ENCODE measurements at regions not wholly inside any gene's neighbourhood (a gene's known extent, or its start where the extent isn't known, plus 50 kb on each side); places are given as distances from the start of the nearest gene placed in this dataset.

GRCh38 chr5:128644863-128645262 is 106.8 kb upstream of the FBN2 start:
- ATAC-seq (ENCODE audit: low read depth) (peak; percentile 84), DNase-seq (peak; percentile 96)
- dilution Hi-C loops (cut with HindIII; ENCODE audit: low sequenced_read_pairs, unreplicated experiment) (no loop called here), in situ Hi-C loops (cut with MboI; ENCODE audit: low sequenced_read_pairs) (no loop called here), intact Hi-C loops (cut with micrococcal nuclease) (loop anchor here (10.0 kb wide), 1 partner anchor 110 kb away; the partner anchor contains the start of gene FBN2)
- Histone ChIP-seq H2BK5ac (ENCODE audit: low read depth, low read length, poor library complexity, severe bottlenecking) (peak overlapping the region; percentile 94), H3K36me3 (ENCODE audit: control insufficient read depth, insufficient read depth, low read length) (no peaks in the 10 kb centered on the region), H3K4me2 (ENCODE audit: low read depth, low read length) (peak overlapping the region; percentile 49), H3K4ac (ENCODE audit: low read depth, low read length) (0 out of 2 replicates have a peak overlapping the region, but pooled peaks have one; percentile 42), H3K9me1 (ENCODE audit: insufficient read depth, low read length) (no peaks in the 10 kb centered on the region), H3K27ac (ENCODE audit: insufficient read depth, low read length) (peak overlapping the region; percentile 57; the same call in 1 of the 2 replicates), H4K91ac (ENCODE audit: insufficient read depth, low read depth, low read length) (peak overlapping the region; percentile 26; the same call in 1 of the 2 replicates), H3K4me3 (ENCODE audit: insufficient read depth, low read depth, low read length) (no peak overlapping the region), H3K4me1 (ENCODE audit: control insufficient read depth, insufficient read depth, low read length) (peaks cover 2% of the 10 kb centered on the region; the same call in 1 of the 2 replicates), H3K18ac (ENCODE audit: low read depth, low read length) (0 out of 2 replicates have a peak overlapping the region, but pooled peaks have one; percentile 1), H2BK15ac (ENCODE audit: low read depth, low read length) (no peak overlapping the region), H4K5ac (ENCODE audit: low read depth, low read length) (no peak overlapping the region), H3K79me1 (ENCODE audit: low read depth in 1 of 2, low read length in 2 of 2) (no peaks in the 10 kb centered on the region), H3K14ac (replicated peaks; ENCODE audit: low read depth, low read length) (no peak overlapping the region), H3K23ac (ENCODE audit: low read depth, low read length) (no peak overlapping the region), H2AK5ac (ENCODE audit: low read depth, low read length) (no peak overlapping the region), H2BK120ac (ENCODE audit: low read depth, low read length) (peak overlapping the region; percentile 71), H2AK9ac (replicated peaks; ENCODE audit: low read depth, low read length, poor library complexity) (no peak overlapping the region), H2AFZ (replicated peaks; ENCODE audit: low read length, poor library complexity) (no peak overlapping the region), H4K8ac (ENCODE audit: low read depth in 2 of 2, low read length in 2 of 2) (peak overlapping the region in 1 of 2 experiments; percentile 59; a peak in 2 of 4 replicates), H3K27me3 (ENCODE audit: control insufficient read depth, insufficient read depth, low read length) (no peaks in the 10 kb centered on the region), H3K56ac (ENCODE audit: extremely low read depth, insufficient read depth, low read length) (no peak overlapping the region), H3K9ac (ENCODE audit: low read depth, low read length) (no peak overlapping the region), H3K9me3 (ENCODE audit: control insufficient read depth, insufficient read depth, low read length) (no peaks in the 10 kb centered on the region), H2BK20ac (ENCODE audit: low read depth, low read length) (peak overlapping the region; percentile 87; the same call in 1 of the 2 replicates), H4K20me1 (ENCODE audit: insufficient read depth, low read length) (no peaks in the 10 kb centered on the region)
- no peak for TF ChIP-seq POLR2A (IDR thresholded peaks at IDR 0.05; ENCODE audit: low read depth, low read length)
- TF ChIP-seq CEBPB (IDR thresholded peaks at IDR 0.05; ENCODE audit: low read depth, low read length): peak; percentile 38; the same call in 1 of the 2 replicates
- peak; percentile 32; the same call in 1 of the 2 replicates for TF ChIP-seq MAFK (IDR thresholded peaks at IDR 0.05; ENCODE audit: low read depth, low read length)
- TF ChIP-seq RAD21 (IDR thresholded peaks at IDR 0.05; ENCODE audit: low read length): no peak
- peak; percentile 58 for TF ChIP-seq FOS (IDR thresholded peaks at IDR 0.05; ENCODE audit: low read depth, low read length)
- TF ChIP-seq ELK1 (IDR thresholded peaks at IDR 0.05; ENCODE audit: borderline replicate concordance, low read depth, low read length): no peak
- TF ChIP-seq BHLHE40 (IDR thresholded peaks at IDR 0.05; ENCODE audit: low read depth, low read length): peak; percentile 46
- BruUV-seq (replicated peaks): no TSS peak
- ChIA-PET CTCF (interaction anchor here (0.6 to 1.6 kb wide), 5 partner anchors 10 to 325 kb away, joined by 3 to 7 read pairs (median 3); no protein-coding TSS in a partner anchor), POLR2A (ENCODE audit: unreplicated experiment) (interaction anchor here (0.5 kb wide), 1 partner anchor 124 kb away, joined by 3 read pairs; no protein-coding TSS in a partner anchor)
- WGBS, 2 experiments (ENCODE audit: extremely low coverage in 2 of 2, insufficient read length in 1 of 2): no CpG with 5 or more reads among the region's 4 CpGs
